ENCODE measurements at regions not wholly inside any gene's neighbourhood (a gene's known extent, or its start where the extent isn't known, plus 50 kb on each side); places are given as distances from the start of the nearest gene placed in this dataset.

DNA sequence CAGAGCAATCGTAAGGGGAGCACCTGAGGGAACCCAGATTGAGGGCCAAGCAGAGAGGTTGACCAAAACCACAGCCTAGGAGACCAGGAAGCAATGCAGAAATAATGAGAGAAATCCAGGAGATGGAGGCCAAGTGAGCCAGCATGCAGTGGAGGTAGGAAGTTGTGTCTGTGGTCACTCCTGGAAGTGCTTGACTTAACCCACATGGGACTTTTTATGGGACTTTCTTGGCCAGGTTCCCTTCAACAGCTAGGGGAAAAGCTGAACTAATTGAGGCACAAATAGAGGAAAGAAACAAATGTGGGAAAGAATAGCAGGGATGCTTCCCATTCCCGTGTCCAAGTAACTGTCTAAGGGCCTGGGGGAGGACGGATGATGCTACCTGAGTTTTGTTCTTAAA is 293.2 kb upstream of the CLINT1 start:
- no peak for DNase-seq

DNA sequence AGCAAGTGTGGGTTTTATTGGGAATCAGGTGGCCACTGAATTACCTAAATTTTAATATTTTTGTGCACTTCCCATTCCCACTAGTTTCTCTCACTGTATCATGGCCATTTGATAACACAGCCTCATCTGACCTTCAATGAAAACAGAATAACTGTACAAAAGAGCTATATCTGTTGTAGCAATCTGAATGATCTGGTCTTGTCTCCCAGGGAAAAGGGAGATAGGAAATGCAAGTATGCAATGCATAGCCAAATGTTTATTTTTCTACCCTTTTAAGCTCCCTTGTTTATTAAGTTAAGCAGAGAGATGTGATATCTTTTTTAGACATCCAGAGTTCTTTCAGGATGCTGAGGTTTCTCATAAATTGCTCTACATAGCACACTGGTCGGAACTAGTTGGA is 288.3 kb upstream of the CLINT1 start:
- no peak for DNase-seq

DNA sequence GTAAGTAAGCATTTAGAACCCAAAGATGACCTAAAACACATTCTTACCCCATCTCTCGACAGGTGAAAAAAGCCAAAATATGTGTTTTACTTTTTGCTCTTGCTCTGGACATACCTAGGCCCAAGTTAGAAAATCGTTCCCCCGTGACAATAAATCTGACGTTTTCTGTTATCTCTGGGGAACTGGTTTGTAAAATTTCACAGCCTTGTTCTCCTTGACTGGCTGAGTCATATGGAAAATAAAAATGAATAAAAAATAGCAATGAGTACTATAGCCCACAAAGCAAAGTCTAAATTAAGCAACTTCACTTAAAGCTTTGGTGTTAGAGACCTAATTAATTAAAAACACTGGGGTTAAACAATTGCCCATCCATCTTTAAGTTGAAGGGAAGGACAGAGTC is 286.9 kb upstream of the CLINT1 start:
- DNase-seq: no peak

DNA sequence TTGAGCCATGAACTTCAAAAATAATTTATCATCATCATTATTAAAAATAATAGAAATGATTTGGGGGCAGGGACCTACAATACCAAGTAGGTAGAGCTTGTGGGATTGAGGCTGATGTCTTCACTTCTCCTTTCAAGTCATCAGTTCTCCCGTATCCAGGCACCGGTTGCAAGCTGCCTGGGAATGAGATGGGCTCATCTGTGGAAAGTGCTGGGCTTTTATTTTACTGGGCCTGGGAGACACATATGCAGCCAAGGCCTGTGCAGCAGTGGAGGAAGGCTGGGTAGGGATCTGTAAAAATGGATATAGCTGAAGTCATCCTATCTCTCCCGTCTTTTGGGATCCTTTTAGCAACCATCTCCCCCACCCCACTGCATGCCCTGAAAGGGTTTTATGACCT is 284.1 kb upstream of the CLINT1 start:
- no peak for DNase-seq

DNA sequence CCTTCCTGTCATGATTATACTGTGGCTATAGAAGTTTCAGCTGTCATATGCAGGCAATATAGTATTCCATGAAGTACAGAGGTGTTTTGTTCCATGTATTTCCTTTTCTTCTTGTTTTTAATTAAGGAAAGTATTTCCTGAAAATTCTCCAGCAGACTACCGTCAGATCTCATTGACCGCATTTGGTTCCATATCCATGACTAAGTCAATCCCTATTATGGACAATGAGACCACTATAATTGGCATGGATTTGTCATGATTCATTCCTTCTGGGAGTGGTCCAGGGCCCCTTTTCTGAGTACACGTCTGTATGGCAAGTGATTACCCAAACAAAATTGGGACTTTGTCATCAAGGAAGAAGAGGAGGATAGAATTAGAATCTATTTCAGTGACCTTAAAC is 283.2 kb upstream of the CLINT1 start:
- no peak for DNase-seq

DNA sequence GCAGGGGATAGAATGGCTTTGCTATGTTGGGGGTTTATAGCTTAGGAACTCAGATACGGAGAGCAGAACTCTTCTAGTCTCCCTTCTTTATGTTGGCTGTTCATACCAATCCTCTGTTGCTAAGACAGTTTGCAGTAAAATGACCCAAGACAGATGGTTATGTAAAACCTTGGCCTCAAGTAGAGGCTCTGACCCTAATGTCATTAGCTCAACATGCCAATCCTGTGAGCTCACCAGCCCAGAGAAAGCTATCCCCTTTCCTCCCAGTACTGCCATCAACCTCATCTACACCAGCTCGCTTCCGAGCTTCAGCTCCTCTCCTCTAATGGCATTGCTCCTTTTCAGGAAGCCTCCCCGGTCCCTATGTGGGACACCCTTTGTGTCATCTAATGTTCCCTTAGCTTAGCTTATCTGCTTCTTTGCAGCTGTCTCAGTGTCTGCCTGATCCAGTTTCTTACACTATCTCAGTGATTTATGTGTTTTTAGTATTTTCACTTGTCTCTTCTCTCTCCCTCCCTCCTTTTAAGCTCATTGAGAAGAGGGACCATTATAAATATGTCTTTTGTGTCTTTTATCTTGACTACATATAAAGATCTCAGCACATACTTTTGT is 281.3 kb upstream of the CLINT1 start:
- DNase-seq: no peak

DNA sequence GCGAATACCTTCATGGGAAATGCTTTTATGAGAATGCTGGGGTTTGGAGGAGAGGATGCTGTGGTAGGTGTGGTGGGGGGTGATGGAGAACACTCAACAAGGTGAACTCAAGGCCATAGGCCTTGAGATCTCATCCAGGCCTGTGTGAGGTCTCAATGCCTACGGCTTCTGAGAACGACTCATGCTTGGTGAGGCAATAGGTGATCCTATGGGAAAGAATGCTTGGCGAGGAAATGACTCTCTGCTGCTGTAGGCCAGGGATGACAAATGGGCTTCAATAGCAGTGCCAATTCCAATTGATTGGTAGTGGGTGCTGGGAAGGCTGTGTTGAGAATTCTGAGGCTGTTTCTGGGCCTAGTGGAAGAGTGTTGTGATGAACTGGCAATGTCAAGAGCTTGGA is 280.2 kb upstream of the CLINT1 start:
- DNase-seq: no peak

DNA sequence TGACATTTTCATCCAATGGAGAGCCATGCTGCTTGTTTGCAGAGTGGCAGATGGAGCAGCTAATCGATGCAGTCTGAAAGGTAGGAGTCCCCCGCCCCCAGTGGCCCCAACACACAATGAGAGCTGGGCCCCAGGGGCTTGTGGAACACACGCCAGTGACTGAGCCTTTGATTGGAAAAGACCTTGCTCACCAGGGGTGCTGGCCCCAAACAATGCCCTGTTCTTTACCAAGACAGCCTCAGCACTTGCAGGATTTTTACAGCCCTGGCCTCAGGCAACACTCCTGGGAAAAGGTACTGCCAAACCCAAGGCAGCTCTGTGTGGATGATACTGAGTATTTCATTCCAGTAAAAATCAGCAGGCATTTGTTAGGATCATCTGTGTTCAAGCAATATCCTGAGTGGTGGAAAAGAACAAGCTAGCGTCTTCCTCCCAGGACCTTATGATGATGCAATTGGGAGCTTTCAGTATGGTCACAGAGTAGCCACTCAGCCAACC is 276.8 kb upstream of the CLINT1 start:
- no peak for DNase-seq

DNA sequence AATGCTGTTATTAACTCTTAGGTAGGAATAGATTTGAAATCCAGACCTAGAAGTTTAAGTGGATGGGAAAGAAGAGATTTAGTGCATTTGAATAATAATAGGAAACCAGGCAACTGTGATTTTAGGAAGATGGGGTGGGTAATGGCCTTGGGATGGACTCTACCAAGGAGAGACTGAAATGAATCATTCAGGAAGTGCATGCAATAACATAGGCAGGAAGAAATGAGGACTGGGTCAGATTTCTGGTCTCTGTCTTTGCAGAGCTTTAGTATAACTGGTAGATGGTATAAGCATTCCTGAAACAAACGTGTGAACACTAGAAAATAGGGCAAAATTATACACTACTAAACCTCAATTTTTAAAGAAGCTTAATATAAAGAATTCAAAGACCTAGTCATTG is 274.4 kb upstream of the CLINT1 start:
- DNase-seq: no peak

DNA sequence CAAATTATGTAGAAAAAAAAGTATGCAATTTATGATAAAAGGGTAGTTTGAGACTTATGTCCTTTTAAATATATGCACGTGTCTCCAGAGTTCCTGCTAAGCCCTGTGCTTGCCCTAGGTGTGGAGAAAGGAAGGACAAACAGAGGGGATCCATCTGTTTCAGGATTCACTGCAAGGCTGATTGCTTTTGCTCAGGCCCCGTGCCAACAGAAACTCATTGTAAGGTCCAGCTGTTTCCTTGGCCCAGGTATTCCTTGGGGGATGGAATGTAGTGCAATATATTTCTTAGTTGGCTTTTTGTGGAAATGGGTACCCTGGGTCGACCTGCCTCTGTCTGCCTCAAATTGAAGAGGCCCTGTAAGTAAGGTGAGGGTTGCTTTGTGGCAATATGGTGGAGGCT is 268.6 kb upstream of the CLINT1 start:
- no peak for DNase-seq

DNA sequence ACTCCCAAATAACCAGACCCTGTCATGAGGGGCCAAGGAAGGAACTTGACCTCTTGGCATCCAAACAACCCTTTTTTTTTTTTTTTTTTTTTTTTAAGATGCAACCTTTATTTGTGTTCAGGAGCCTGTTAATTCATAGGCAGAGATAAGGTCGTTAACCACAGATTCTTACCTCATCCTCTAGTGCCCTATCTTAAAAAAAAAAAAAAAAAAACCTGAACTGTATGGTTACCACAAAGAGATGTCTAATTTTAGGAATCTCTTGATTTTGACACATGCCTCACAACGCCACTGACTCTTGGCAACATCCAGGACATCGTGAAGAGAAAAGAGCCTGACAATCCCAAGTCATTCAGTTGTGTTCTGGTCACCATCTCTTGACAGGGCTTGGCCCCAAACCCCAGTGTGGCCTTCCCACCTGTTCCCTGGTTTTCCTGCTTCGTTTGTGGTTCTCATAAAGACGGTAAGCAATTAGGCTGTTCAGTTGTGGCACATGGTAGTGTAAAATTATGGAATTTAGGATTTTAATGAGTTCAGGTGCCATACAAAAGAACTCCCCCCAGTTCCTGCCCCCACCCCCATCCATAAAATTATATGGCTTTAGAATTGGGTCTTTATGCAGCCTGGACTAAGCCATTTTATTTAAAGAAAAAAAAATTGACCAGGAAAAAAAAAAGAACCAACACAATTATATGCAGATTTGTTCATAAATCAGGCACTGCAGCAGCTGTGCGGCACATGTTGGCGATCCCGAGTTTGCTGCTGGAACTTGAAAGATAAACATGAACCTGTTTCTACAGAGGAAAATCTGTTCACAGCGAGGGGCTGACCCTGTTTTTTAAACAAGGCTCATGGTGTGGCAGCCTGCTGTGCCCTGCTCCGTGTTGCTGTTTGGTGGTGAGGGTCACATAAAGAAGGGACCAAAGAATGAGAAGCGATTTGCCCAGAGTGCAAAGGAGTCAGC is 267.8 kb upstream of the CLINT1 start:
- DNase-seq: no peak

DNA sequence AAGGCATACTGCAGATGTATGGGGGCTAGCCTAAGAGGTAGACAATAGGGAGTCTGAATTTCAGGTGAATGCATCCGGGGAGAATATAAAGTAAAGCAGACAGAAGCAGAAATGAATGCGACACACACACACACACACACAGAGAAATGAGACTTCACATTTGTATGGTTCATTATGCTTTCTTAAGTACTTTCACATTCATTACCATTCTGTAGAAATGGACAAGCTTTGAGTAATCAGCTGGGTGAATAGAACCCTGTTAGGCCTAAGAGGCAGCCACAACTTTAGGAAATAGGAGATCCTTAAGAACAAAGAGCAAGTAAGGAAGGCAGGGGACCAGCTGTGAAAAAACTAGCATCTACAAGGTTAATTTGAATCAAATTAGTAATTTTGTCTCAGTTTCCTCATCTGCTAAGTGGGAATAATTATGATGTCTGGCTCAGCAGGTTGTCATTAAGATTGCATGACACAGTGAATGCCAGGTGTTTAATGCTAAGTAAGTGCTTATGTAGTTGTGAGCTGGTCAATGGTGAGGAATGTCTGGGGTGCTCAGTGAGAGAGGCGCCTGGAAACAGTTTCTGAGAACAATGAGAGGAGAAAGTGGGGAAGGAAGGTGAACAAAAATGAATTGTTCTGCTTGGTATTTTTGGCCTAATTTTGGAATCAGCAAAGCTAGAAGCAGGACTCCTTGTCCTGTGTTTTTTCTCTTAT is 265.8 kb upstream of the CLINT1 start:
- no peak for DNase-seq

DNA sequence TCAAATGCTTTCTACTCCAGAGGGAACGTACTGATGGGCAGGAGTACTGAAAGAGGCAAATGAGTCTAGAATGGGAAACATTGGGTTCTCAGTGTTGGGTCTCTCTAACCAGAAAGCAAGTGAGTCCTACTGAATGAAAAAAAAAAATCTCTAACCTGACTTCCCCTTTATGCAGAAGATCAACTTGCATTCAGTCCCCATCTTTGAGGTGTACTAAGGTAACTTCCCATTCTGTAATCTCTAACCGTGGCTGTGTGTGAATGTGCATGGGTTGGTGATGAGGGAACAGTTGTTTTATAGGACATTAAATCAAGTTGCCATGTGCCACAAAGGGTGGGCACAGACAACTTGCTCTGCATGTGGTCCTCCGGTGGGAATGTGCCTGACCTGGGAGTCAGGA is 264.6 kb upstream of the CLINT1 start:
- DNase-seq: no peak

DNA sequence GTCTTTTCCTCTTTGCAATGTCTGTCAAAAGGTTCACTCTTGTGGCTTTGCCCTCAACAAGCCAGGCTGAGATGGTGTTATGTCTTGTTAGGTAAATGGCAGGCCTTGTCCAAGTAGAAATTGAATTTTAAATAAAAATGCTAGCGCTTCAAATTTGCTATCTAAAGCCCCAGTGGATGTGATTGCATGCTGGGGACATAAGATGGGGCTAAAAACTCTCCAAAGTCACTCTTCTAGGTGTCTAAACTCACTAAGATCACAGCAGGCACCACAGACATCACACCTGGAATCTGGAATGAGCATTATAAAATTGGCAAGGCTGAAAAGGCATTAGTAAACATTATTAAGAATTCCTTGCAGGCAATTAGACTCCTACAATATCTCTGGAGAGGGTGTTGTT is 262.7 kb upstream of the CLINT1 start:
- no peak for DNase-seq

DNA sequence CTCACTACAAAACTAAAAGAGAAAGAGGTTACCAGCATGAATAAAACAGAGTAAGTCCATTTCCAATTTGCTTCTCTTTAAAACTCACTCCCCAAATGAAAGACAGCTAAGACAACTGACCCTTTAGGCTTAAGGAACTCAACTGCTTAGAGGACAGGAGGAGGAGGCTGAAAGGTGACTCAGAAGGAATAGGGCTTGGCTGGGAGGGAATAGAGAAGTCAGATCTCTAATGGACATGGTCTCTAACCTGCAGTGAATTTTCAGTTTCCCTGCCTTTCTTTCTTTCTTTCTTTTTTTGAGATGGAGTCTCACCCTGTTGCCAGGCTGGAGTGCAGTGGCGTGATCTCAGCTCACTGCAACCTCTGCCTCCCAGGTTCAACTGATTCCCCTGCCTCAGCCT is 261.8 kb upstream of the CLINT1 start:
- DNase-seq: no peak

DNA sequence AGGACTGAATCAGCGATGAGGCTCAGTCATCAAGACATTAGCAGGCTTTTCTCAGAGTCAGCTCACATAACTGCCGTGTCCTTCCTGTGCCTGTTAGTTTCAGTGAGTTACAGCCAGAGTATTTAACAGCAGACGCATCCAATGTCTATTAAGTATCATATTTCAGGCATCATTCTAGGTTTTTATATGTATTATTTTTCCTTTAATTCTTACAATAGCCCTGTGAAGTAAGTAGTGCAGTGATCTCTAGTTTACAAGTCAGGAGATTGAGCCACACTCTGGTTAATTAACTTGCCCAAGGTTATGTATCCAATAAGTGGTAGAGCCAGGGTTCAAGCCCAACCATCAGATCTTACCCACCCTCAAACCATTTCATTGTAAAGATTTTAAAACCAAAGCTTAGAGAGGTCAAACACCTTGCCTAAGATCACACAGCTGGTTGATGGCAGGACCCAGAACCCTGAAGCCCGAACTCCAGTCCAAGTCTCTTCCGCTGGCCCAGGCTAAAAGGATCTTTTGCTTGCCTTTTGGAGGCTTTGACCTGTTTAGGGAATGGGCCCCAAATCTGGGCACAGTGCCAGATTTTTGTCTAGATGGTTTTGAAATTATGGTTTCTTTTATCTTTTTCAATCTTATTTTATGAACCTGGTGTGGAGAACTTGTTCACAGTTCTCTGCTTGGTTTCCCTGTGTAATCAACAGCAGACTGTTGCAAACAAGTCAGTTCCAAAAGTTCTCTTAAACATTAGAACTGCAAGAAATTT is 261.2 kb upstream of the CLINT1 start:
- DNase-seq: no peak

DNA sequence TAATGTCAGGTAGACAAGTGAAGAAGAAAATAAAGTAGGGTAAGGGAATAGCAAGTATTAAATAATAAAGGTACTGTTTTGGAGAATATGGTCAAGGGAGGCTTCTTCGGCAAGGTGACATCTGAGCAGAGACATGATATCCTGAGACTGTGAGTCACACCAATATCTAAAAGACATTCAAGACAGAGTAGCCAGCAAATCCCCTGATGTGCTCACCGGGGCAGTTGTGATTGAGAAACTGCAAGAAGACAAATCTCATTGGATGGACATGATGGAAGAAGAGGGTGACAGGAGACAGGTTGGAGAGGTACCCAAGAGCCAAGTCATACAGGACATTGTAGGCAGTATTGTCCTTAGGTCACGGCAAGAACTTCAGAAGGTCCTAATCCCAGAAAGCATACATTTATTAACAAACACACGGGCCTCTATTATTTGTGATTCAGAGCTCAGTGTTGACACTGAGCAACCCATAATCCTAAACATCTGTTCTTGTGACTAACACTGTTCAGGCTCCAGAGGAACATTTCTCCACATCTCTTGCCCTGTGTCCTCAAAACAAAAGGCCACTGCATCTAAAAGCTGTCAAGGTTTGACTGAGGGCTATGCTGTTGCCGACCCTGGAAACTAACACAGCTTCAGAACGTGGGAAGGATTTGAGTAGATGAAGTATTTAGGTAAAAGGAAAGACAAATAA is 258.7 kb upstream of the CLINT1 start:
- no peak for DNase-seq

DNA sequence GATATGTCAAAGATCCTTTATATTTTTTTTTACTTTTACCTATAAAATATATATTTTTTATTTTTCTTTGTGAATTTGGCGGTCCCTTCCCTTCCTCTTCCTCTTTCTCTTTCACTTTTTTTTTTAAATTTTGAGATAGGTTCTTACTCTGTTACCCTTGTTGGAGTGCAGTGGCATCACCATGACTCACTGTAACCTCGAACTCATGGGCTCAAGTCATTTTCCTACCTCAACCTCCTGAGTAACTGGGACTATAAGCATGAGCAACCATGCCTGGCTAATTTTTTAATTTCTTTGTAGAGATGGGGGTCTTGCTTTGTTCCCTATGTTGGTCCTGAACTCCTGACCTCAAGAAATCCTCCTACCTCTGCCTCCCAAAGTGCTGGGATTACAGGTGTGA is 258.0 kb upstream of the CLINT1 start:
- DNase-seq: no peak

DNA sequence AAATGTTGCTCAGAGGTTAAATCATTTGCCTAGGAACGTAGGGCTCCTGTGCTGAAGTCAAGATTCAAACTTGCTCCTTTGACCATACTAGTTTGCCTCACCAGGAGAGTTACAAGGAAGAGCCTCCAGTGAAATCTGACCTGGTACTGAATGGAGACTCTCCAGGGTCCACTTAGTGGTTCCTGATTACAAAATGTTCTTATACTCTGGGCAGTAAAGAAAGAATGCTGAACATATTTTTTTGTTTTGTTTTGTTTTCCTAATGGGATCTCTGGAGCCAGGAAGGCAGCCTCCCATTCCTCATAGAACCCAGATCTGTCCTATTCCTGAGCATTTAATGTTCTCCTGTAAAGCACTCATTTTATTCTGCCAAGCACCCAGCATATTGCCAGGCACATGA is 256.5 kb upstream of the CLINT1 start:
- DNase-seq: no peak

DNA sequence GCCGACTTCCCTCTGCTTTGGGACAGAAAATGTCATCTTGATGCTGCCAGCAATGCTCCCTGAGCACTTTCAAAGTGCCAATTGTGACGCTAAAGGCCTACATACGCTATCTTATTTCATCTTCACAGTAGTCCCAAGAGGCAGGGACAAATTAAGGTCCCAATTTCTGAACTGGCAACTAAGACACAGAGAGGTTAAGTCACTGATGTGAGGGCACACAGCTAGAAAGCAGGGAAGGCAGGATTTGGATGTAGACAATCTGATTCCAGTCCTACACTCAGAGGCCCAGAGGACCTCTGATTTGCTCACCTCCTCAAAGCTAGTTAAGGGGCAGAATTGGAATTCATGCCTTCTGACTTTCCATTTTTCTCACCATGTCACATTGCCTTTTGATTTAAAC is 249.2 kb upstream of the CLINT1 start:
- no peak for DNase-seq

DNA sequence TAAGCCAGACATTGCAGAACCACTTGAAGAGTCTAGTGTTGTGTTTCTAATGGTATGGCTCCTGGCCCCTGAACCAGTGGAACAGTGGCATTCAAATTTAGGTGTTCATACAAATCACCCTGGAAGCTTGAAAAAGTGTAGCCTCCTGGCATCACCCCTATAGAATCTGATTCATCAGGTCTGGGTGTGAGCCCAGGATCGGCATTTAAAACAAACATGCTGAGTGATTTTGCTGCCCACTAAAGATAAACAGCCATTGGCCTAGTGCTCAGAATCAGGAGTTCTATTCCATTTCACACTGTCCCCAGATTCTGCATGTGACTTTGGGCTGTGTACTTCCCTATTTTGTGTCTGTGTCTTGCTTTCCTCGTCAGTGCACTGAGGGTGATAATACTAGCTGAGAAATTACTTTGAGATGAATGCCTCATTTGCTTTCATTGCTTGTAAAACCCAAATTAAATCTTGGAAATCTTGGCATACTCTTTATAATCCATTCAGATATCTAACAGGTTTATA is 241.5 kb upstream of the CLINT1 start:
- DNase-seq: no peak

DNA sequence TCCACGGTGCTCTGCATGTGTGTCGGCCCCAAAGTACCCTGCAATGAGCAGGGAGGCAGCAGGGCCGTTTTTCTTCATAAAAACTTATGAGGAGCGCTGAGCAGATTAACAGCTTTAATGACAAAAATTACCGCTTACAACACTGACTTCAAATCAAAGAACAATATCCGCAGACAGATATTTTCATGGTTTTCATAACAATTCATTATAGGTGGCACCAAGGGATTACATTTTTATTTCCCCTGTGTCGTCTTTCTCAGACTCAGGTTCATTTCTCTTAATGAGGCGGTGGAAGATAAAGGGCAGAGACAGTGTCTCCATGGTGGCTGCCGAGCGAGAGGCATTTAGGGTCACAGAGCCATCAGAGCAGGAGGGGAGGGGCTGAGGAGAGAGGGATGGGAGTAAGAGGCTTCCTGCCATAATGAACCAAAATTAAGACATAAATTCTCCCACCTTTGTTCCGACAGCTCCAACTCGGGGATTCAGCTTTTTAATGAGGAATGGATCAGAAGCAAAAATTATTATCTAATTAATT is 240.7 kb upstream of the CLINT1 start:
- DNase-seq: no peak
